PC-9 (cell line): ENCODE measurements at regions not wholly inside any gene's neighbourhood (a gene's known extent, or its start where the extent isn't known, plus 50 kb on each side); places are given as distances from the start of the nearest gene placed in this dataset.

ENCODE experiments used
- EZH2 ChIP-seq: fragments of 200-600 bp; sonication (generic); IDR thresholded peaks from 2 replicates; pipeline ENCODE4 v1.8.0; 2017; ENCODE audit warnings: antibody characterized with exemption, low read depth
- TF ChIP-seq, protein P1 (sequence below): fragments of 200-600 bp; sonication (generic); conservative IDR thresholded peaks from 2 replicates; pipeline ENCODE4 v1.6.1; 2017; ENCODE audit warnings: mixed run types, antibody characterized with exemption, mild to moderate bottlenecking, moderate library complexity

DNA sequence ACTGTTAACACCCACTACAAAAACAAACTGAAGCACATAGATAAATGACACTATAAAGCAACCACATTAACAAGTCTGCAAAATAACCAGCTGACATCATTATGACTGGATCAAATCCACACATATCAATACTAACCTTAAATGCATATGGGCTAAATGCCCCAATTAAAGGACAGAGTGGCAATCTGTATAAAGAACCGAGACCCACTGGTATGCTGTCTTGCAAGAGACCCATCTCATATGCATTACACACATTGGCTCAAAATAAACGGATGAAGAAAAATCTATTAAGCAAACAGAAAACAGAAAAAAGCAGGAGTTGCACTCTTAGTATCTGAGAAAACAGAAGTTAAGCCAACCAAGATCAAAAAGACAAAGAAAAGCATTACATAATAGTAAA lies 1375.4 kb downstream of the ZPLD1 start:
- TF ChIP-seq, protein P1, sequence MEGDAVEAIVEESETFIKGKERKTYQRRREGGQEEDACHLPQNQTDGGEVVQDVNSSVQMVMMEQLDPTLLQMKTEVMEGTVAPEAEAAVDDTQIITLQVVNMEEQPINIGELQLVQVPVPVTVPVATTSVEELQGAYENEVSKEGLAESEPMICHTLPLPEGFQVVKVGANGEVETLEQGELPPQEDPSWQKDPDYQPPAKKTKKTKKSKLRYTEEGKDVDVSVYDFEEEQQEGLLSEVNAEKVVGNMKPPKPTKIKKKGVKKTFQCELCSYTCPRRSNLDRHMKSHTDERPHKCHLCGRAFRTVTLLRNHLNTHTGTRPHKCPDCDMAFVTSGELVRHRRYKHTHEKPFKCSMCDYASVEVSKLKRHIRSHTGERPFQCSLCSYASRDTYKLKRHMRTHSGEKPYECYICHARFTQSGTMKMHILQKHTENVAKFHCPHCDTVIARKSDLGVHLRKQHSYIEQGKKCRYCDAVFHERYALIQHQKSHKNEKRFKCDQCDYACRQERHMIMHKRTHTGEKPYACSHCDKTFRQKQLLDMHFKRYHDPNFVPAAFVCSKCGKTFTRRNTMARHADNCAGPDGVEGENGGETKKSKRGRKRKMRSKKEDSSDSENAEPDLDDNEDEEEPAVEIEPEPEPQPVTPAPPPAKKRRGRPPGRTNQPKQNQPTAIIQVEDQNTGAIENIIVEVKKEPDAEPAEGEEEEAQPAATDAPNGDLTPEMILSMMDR, result no peak
- no peak for TF ChIP-seq EZH2
